ENCODE measurements at regions not wholly inside any gene's neighbourhood (a gene's known extent, or its start where the extent isn't known, plus 50 kb on each side); places are given as distances from the start of the nearest gene placed in this dataset.

- H3K9me2 ChIP-seq (ENCODE audit: insufficient read depth): no peaks in the 10 kb centered on the region
- no peak for TF ChIP-seq EZH2 (IDR thresholded peaks at IDR 0.05; ENCODE audit: low read depth)
- TF ChIP-seq, protein P1, sequence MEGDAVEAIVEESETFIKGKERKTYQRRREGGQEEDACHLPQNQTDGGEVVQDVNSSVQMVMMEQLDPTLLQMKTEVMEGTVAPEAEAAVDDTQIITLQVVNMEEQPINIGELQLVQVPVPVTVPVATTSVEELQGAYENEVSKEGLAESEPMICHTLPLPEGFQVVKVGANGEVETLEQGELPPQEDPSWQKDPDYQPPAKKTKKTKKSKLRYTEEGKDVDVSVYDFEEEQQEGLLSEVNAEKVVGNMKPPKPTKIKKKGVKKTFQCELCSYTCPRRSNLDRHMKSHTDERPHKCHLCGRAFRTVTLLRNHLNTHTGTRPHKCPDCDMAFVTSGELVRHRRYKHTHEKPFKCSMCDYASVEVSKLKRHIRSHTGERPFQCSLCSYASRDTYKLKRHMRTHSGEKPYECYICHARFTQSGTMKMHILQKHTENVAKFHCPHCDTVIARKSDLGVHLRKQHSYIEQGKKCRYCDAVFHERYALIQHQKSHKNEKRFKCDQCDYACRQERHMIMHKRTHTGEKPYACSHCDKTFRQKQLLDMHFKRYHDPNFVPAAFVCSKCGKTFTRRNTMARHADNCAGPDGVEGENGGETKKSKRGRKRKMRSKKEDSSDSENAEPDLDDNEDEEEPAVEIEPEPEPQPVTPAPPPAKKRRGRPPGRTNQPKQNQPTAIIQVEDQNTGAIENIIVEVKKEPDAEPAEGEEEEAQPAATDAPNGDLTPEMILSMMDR (conservative IDR thresholded peaks at IDR 0.05): no peak
- no peak for DNase-seq
- H2AFZ ChIP-seq: no peak overlapping the region
- no peaks in the 10 kb centered on the region for H3K79me2 ChIP-seq (ENCODE audit: low read depth)
- no peaks in the 10 kb centered on the region for H3K27me3 ChIP-seq (ENCODE audit: insufficient read depth, low read depth)
- peak overlapping the region; percentile 72 for H3K4me2 ChIP-seq
- peaks cover 51% of the 10 kb centered on the region for H3K4me1 ChIP-seq (replicated peaks; ENCODE audit: insufficient read depth)
- H4K20me1 ChIP-seq (ENCODE audit: insufficient read depth): no peaks in the 10 kb centered on the region
- no peak overlapping the region for H3K4me3 ChIP-seq
- peak overlapping the region; percentile 98 for H3K27ac ChIP-seq
- POLR2A ChIA-PET (ENCODE audit: unreplicated experiment): no interaction called here
- no TSS peak for BruUV-seq (replicated peaks)
- H3K36me3 ChIP-seq (ENCODE audit: low read depth): no peaks in the 10 kb centered on the region
- H3F3A ChIP-seq (ENCODE audit: insufficient read depth, low read depth): peaks cover 54% of the 10 kb centered on the region
- CTCF ChIA-PET: no interaction called here
- H3K9me3 ChIP-seq (ENCODE audit: insufficient read depth, low read depth): 0 out of 2 replicates have a peak, but pooled peaks cover 2% of the 10 kb centered on the region
- intact Hi-C loops (cut with micrococcal nuclease; ENCODE audit: unreplicated experiment): no loop called here
Observed at GRCh38 chr13:32828711-32829110, 187.5 kb upstream of the KL start.

GRCh38 chr13:32829269-32829668 lies 187.0 kb upstream of the KL start:
- Histone ChIP-seq H3K36me3 (ENCODE audit: low read depth) (no peaks in the 10 kb centered on the region), H2AFZ (peak overlapping the region; percentile 57; the same call in 1 of the 2 replicates), H3F3A (ENCODE audit: insufficient read depth, low read depth) (peaks cover 49% of the 10 kb centered on the region), H3K9me2 (ENCODE audit: insufficient read depth) (no peaks in the 10 kb centered on the region), H3K4me2 (peak overlapping the region; percentile 72), H4K20me1 (ENCODE audit: insufficient read depth) (no peaks in the 10 kb centered on the region), H3K79me2 (ENCODE audit: low read depth) (no peaks in the 10 kb centered on the region), H3K27ac (peak overlapping the region; percentile 98), H3K9me3 (ENCODE audit: insufficient read depth, low read depth) (0 out of 2 replicates have a peak, but pooled peaks cover 5% of the 10 kb centered on the region), H3K4me3 (peak overlapping the region; percentile 20; the same call in 1 of the 2 replicates), H3K27me3 (ENCODE audit: insufficient read depth, low read depth) (no peaks in the 10 kb centered on the region), H3K4me1 (replicated peaks; ENCODE audit: insufficient read depth) (peaks cover 45% of the 10 kb centered on the region)
- intact Hi-C loops (cut with micrococcal nuclease; ENCODE audit: unreplicated experiment): no loop called here
- TSS peak; percentile 80 for BruUV-seq (replicated peaks)
- CTCF ChIA-PET: no interaction called here
- POLR2A ChIA-PET (ENCODE audit: unreplicated experiment): interaction anchor here (0.6 kb wide), 1 partner anchor 12 kb away, joined by 3 read pairs; no protein-coding TSS in a partner anchor
- DNase-seq: peak in 1 of 2 experiments; percentile 52
- no peak for TF ChIP-seq EZH2 (IDR thresholded peaks at IDR 0.05; ENCODE audit: low read depth)
- TF ChIP-seq, protein P1 (conservative IDR thresholded peaks at IDR 0.05): no peak

- H3K9me2 ChIP-seq (ENCODE audit: insufficient read depth): no peaks in the 10 kb centered on the region
- H3K4me3 ChIP-seq: peak overlapping the region; percentile 20; the same call in 1 of the 2 replicates
- H3K79me2 ChIP-seq (ENCODE audit: low read depth): no peaks in the 10 kb centered on the region
- H3K4me1 ChIP-seq (replicated peaks; ENCODE audit: insufficient read depth): peaks cover 41% of the 10 kb centered on the region
- ChIA-PET POLR2A (ENCODE audit: unreplicated experiment) (interaction anchor here (0.5 to 0.6 kb wide), 2 partner anchors 11 to 393 kb away, joined by 3 read pairs; no protein-coding TSS in a partner anchor), CTCF (interaction anchor here (0.6 kb wide), 1 partner anchor 76 kb away, joined by 8 read pairs; no protein-coding TSS in a partner anchor)
- peak; percentile 74 to 97 for DNase-seq
- no TSS peak for BruUV-seq (replicated peaks)
- TF ChIP-seq, protein P1 (conservative IDR thresholded peaks at IDR 0.05): no peak
- no peak for TF ChIP-seq EZH2 (IDR thresholded peaks at IDR 0.05; ENCODE audit: low read depth)
- H3K36me3 ChIP-seq (ENCODE audit: low read depth): no peaks in the 10 kb centered on the region
- peak overlapping the region; percentile 57; the same call in 1 of the 2 replicates for H2AFZ ChIP-seq
- H3F3A ChIP-seq (ENCODE audit: insufficient read depth, low read depth): peaks cover 45% of the 10 kb centered on the region
- no peaks in the 10 kb centered on the region for H3K27me3 ChIP-seq (ENCODE audit: insufficient read depth, low read depth)
- peaks cover 11% of the 10 kb centered on the region; the same call in 1 of the 2 replicates for H3K9me3 ChIP-seq (ENCODE audit: insufficient read depth, low read depth)
- peak overlapping the region; percentile 98 for H3K27ac ChIP-seq
- intact Hi-C loops (cut with micrococcal nuclease; ENCODE audit: unreplicated experiment): no loop called here
- H3K4me2 ChIP-seq: peak overlapping the region; percentile 72
- H4K20me1 ChIP-seq (ENCODE audit: insufficient read depth): no peaks in the 10 kb centered on the region
Observed at GRCh38 chr13:32829676-32830335, 186.4 kb upstream of the KL start.
